Mononuclear cell (primary cell): ENCODE measurements at regions not wholly inside any gene's neighbourhood (a gene's known extent, or its start where the extent isn't known, plus 50 kb on each side); places are given as distances from the start of the nearest gene placed in this dataset.
"Not testable (repeated sequence)": the region's sequence is repeated elsewhere in the genome, so short reads cannot be mapped to it uniquely, and the experiment has no call there.

Experiments used
- H3K27me3 ChIP-seq: 2 replicates; pipeline ENCODE4 v1.6.0; 2011; ENCODE audit warnings: low read length, control low read depth; ENCODE audit not compliant: insufficient read depth
- H3K4me1 ChIP-seq: 2 replicates; pipeline ENCODE4 v1.5.1; 2011; ENCODE audit warnings: mild to moderate bottlenecking, low read length, control low read depth; ENCODE audit not compliant: insufficient read depth
- H3K4me3 ChIP-seq: 2 replicates; pipeline ENCODE4 v1.5.1; 2011; ENCODE audit warnings: mild to moderate bottlenecking, low read length, moderate library complexity
- H3K9me3 ChIP-seq: 2 replicates; pipeline ENCODE4 v1.5.1; 2011; ENCODE audit warnings: low read depth, mild to moderate bottlenecking, control low read depth, low read length

- H3K4me1 ChIP-seq, H3K27me3 ChIP-seq, H3K9me3 ChIP-seq, H3K4me3 ChIP-seq: not testable (repeated sequence)
Observed at GRCh38 chr7:13274205-13274604, 586.8 kb downstream of the ARL4A start.

GRCh38 chr7:13276977-13277376 is 589.5 kb downstream of the ARL4A start:
- H3K9me3 ChIP-seq = no peaks in the 10 kb centered on the region
- H3K4me1 ChIP-seq = no peaks in the 10 kb centered on the region
- H3K27me3 ChIP-seq = no peaks in the 10 kb centered on the region
- no peak overlapping the region for H3K4me3 ChIP-seq

GRCh38 chr7:13278020-13278419 is 590.6 kb downstream of the ARL4A start:
- H3K4me1 ChIP-seq = no peaks in the 10 kb centered on the region
- no peaks in the 10 kb centered on the region for H3K27me3 ChIP-seq
- no peaks in the 10 kb centered on the region for H3K9me3 ChIP-seq
- H3K4me3 ChIP-seq = no peak overlapping the region

GRCh38 chr7:13279854-13280435 is 592.5 kb downstream of the ARL4A start:
- Histone ChIP-seq H3K9me3 (no peaks in the 10 kb centered on the region), H3K4me1 (no peaks in the 10 kb centered on the region), H3K4me3 (no peak overlapping the region), H3K27me3 (no peaks in the 10 kb centered on the region)

GRCh38 chr7:13282377-13282980 is 595.0 kb downstream of the ARL4A start:
- no peaks in the 10 kb centered on the region for H3K9me3 ChIP-seq
- H3K4me3 ChIP-seq = no peak overlapping the region
- no peaks in the 10 kb centered on the region for H3K4me1 ChIP-seq
- no peaks in the 10 kb centered on the region for H3K27me3 ChIP-seq

GRCh38 chr7:13286916-13287315 is 599.5 kb downstream of the ARL4A start:
- Histone ChIP-seq H3K4me1 (no peaks in the 10 kb centered on the region), H3K27me3 (no peaks in the 10 kb centered on the region), H3K9me3 (no peaks in the 10 kb centered on the region), H3K4me3 (no peak overlapping the region)

GRCh38 chr7:13288516-13288915 is 601.1 kb downstream of the ARL4A start:
- no peaks in the 10 kb centered on the region for H3K27me3 ChIP-seq

GRCh38 chr7:13290975-13291374 is 603.5 kb downstream of the ARL4A start:
- H3K4me3 ChIP-seq = no peak overlapping the region
- H3K4me1 ChIP-seq = no peaks in the 10 kb centered on the region
- no peaks in the 10 kb centered on the region for H3K27me3 ChIP-seq
- no peaks in the 10 kb centered on the region for H3K9me3 ChIP-seq

More at GRCh38 chr7:13288516-13288915, 601.1 kb downstream of the ARL4A start:
- H3K4me3 ChIP-seq = no peak overlapping the region
- no peaks in the 10 kb centered on the region for H3K4me1 ChIP-seq
- no peaks in the 10 kb centered on the region for H3K9me3 ChIP-seq

GRCh38 chr7:13293264-13294002 is 606.0 kb downstream of the ARL4A start:
- H3K9me3 ChIP-seq = no peaks in the 10 kb centered on the region
- no peak overlapping the region for H3K4me3 ChIP-seq
- H3K27me3 ChIP-seq = no peaks in the 10 kb centered on the region
- no peaks in the 10 kb centered on the region for H3K4me1 ChIP-seq

- Histone ChIP-seq H3K9me3 (no peaks in the 10 kb centered on the region), H3K27me3 (no peaks in the 10 kb centered on the region), H3K4me3 (no peak overlapping the region), H3K4me1 (no peaks in the 10 kb centered on the region)
Observed at GRCh38 chr7:13307040-13307439, 619.6 kb downstream of the ARL4A start.

GRCh38 chr7:13308423-13308822 is 621.0 kb downstream of the ARL4A start:
- Histone ChIP-seq H3K4me1 (no peaks in the 10 kb centered on the region), H3K4me3 (no peak overlapping the region), H3K27me3 (no peaks in the 10 kb centered on the region), H3K9me3 (no peaks in the 10 kb centered on the region)

GRCh38 chr7:13309535-13309934 is 622.1 kb downstream of the ARL4A start:
- no peaks in the 10 kb centered on the region for H3K9me3 ChIP-seq
- H3K27me3 ChIP-seq = no peaks in the 10 kb centered on the region
- no peaks in the 10 kb centered on the region for H3K4me1 ChIP-seq
- H3K4me3 ChIP-seq = no peak overlapping the region

GRCh38 chr7:13312307-13312706 is 624.9 kb downstream of the ARL4A start:
- H3K4me1 ChIP-seq = no peaks in the 10 kb centered on the region
- H3K27me3 ChIP-seq = no peaks in the 10 kb centered on the region
- no peaks in the 10 kb centered on the region for H3K9me3 ChIP-seq
- no peak overlapping the region for H3K4me3 ChIP-seq

GRCh38 chr7:13320333-13320732 is 632.9 kb downstream of the ARL4A start:
- no peaks in the 10 kb centered on the region for H3K9me3 ChIP-seq
- no peak overlapping the region for H3K4me3 ChIP-seq
- no peaks in the 10 kb centered on the region for H3K4me1 ChIP-seq
- H3K27me3 ChIP-seq = no peaks in the 10 kb centered on the region

GRCh38 chr7:13321316-13321715 is 633.9 kb downstream of the ARL4A start:
- H3K27me3 ChIP-seq = no peaks in the 10 kb centered on the region
- no peaks in the 10 kb centered on the region for H3K4me1 ChIP-seq
- H3K9me3 ChIP-seq = no peaks in the 10 kb centered on the region
- no peak overlapping the region for H3K4me3 ChIP-seq

- Histone ChIP-seq H3K4me3 (no peak overlapping the region), H3K9me3 (no peaks in the 10 kb centered on the region), H3K27me3 (no peaks in the 10 kb centered on the region)
Observed at GRCh38 chr7:13322126-13322525, 634.7 kb downstream of the ARL4A start.

More at GRCh38 chr7:13322126-13322525, 634.7 kb downstream of the ARL4A start:
- H3K4me1 ChIP-seq = no peaks in the 10 kb centered on the region
